GM12878 (cell line): ENCODE measurements at regions not wholly inside any gene's neighbourhood (a gene's known extent, or its start where the extent isn't known, plus 50 kb on each side); places are given as distances from the start of the nearest gene placed in this dataset.

Experiments used
- ATAC-seq: fragments of 200-7000 bp; cut with Tn5 transposase; 3 replicates; pipeline ENCODE4 v1.9.1; 2020; ENCODE audit warnings: mild to moderate bottlenecking, moderate library complexity
- BruUV-seq: library from RNA; stranded (reverse); fragments of 400-500 nt; replicated peaks from 2 replicates; lab custom pipeline; 2021; lab: Mats Ljungman, UMichigan
- CTCF ChIA-PET: fragments of 300-600 bp; sonication (Branson Sonifier 250); formaldehyde crosslinking; extraction: SDS; loops from one replicate; lab custom pipeline; 2021; ENCODE audit warnings: inconsistent platforms; lab: Yijun Ruan, JAX
- POLR2A ChIA-PET: fragments of 350-600 bp; formaldehyde crosslinking; extraction: SDS; loops from one replicate; lab custom pipeline; 2021; ENCODE audit warnings: inconsistent platforms; lab: Charles Lee
- RAD21 ChIA-PET: fragments of 300-600 bp; sonication (Branson Sonifier 250); formaldehyde crosslinking; loops from one replicate; lab custom pipeline; 2023; ENCODE audit warnings: antibody characterized with exemption; ENCODE audit not compliant: unreplicated experiment; lab: Charles Lee
- SMC1A ChIA-PET: fragments of 300-600 bp; sonication (Branson Sonifier 250); formaldehyde crosslinking; loops from one replicate; lab custom pipeline; 2023; ENCODE audit not compliant: unreplicated experiment, uncharacterized antibody; lab: Charles Lee
- DNase-seq: peaks from one replicate; pipeline ENCODE4 v3.0.0-alpha.2; 2011; ENCODE audit warnings: low read depth, low spot score
- FAIRE-seq: peaks from 3 replicates; lab custom pipeline; 2011; peaks lifted over from hg19 to GRCh38; lab: Jason Lieb, UNC
- H2AFZ ChIP-seq: 2 replicates; pipeline ENCODE4 v1.6.0; 2011; ENCODE audit warnings: low read depth, low read length, control low read depth; ENCODE audit not compliant: control insufficient read depth
- H3K27ac ChIP-seq: 2 replicates; pipeline ENCODE4 v1.5.1; 2011; ENCODE audit warnings: control low read depth; ENCODE audit not compliant: control insufficient read depth, insufficient read depth
- H3K27me3 ChIP-seq, 2 experiments: replicated peaks in 1 of 2; 2 replicates each; pipeline versions ENCODE4 v1.6.0 to v1.6.1; 2011; ENCODE audit warnings: low read length in 1 of 2; ENCODE audit not compliant: control insufficient read depth in 2 of 2, insufficient read depth in 2 of 2
- H3K36me3 ChIP-seq, 2 experiments: 2 replicates each; pipeline ENCODE4 v1.5.1; 2011; ENCODE audit warnings: low read length in 1 of 2; ENCODE audit not compliant: control insufficient read depth in 2 of 2, insufficient read depth in 2 of 2
- H3K4me1 ChIP-seq: 2 replicates; pipeline ENCODE4 v1.6.1; 2011; ENCODE audit warnings: mild to moderate bottlenecking, low read length, moderate library complexity, mixed read lengths; ENCODE audit not compliant: control insufficient read depth, insufficient read depth
- H3K4me2 ChIP-seq: 2 replicates; pipeline ENCODE4 v1.6.0; 2011; ENCODE audit warnings: control low read depth; ENCODE audit not compliant: control insufficient read depth, insufficient read depth
- H3K4me3 ChIP-seq: fragments of 200-600 bp; sonication (generic); 2 replicates; pipeline ENCODE4 v1.5.1; 2016
- H3K79me2 ChIP-seq: 2 replicates; pipeline ENCODE4 v1.6.0; 2011; ENCODE audit warnings: low read length; ENCODE audit not compliant: control insufficient read depth, insufficient read depth
- H3K9ac ChIP-seq: 2 replicates; pipeline ENCODE4 v1.8.0; 2011; ENCODE audit warnings: low read length, control low read depth, mixed read lengths; ENCODE audit not compliant: control insufficient read depth, insufficient read depth
- H3K9me3 ChIP-seq: replicated peaks from 3 replicates; pipeline ENCODE4 v1.5.1; 2011; ENCODE audit warnings: mild to moderate bottlenecking, low read length; ENCODE audit not compliant: control insufficient read depth, insufficient read depth
- H4K20me1 ChIP-seq: 2 replicates; pipeline ENCODE4 v1.6.0; 2011; ENCODE audit not compliant: control insufficient read depth, insufficient read depth
- CREB1 ChIP-seq: IDR thresholded peaks from 2 replicates; pipeline ENCODE4 v1.6.1; 2012; ENCODE audit warnings: low read depth, mild to moderate bottlenecking, inconsistent platforms
- EZH2 ChIP-seq: IDR thresholded peaks from 2 replicates; pipeline ENCODE4 v1.6.1; 2012; ENCODE audit warnings: low read depth, mild to moderate bottlenecking, control low read depth, inconsistent platforms, low read length, borderline replicate concordance; ENCODE audit not compliant: control insufficient read depth
- FOXM1 ChIP-seq: IDR thresholded peaks from 2 replicates; pipeline ENCODE4 v1.6.1; 2012; ENCODE audit warnings: low read depth, mild to moderate bottlenecking, inconsistent platforms, low read length, moderate library complexity
- GABPA ChIP-seq: IDR thresholded peaks from 2 replicates; pipeline ENCODE4 v1.6.1; 2014; ENCODE audit warnings: antibody characterized with exemption, low read depth, mild to moderate bottlenecking, inconsistent platforms
- MYC ChIP-seq: IDR thresholded peaks from 2 replicates; pipeline ENCODE4 v1.6.1; 2011; ENCODE audit warnings: mild to moderate bottlenecking, low read length, moderate library complexity, inconsistent platforms; ENCODE audit not compliant: insufficient read depth, insufficient replicate concordance, insufficient read length, severe bottlenecking
- NFYA ChIP-seq: IDR thresholded peaks from 2 replicates; pipeline ENCODE4 v1.6.1; 2011; ENCODE audit warnings: low read depth, mild to moderate bottlenecking, low read length, improper control_type of control experiment, borderline replicate concordance
- PAX8 ChIP-seq: fragments of 450-650 bp; IDR thresholded peaks from 2 replicates; pipeline ENCODE4 v1.6.1; 2017; ENCODE audit warnings: mild to moderate bottlenecking, moderate library complexity
- RAD51 ChIP-seq: fragments of 450-650 bp; IDR thresholded peaks from 2 replicates; pipeline ENCODE4 v1.6.1; 2016; ENCODE audit warnings: moderate library complexity, mild to moderate bottlenecking, inconsistent platforms
- SUZ12 ChIP-seq: fragments of 200-600 bp; sonication (generic); IDR thresholded peaks from one replicate; pipeline ENCODE4 v1.6.1; 2018; ENCODE audit warnings: antibody characterized with exemption, mild to moderate bottlenecking; ENCODE audit not compliant: unreplicated experiment
- TCF3 ChIP-seq: IDR thresholded peaks from 2 replicates; pipeline ENCODE4 v1.6.1; 2012; ENCODE audit warnings: low read depth, mild to moderate bottlenecking, low read length, borderline replicate concordance; ENCODE audit not compliant: insufficient read depth
- ZNF217 ChIP-seq: fragments of 450-650 bp; IDR thresholded peaks from 2 replicates; pipeline ENCODE4 v1.6.1; 2017; ENCODE audit warnings: antibody characterized with exemption, mild to moderate bottlenecking
- WGBS: methylation state at CpG from one replicate; pipeline ENCODE4 v1.1.6; 2016; ENCODE audit warnings: low lambda C conversion rate; ENCODE audit not compliant: insufficient replicate concordance, insufficient coverage; ENCODE audit errors: missing lambda C conversion rate; 5-methylcytosine and 5-hydroxymethylcytosine counted together
- in situ Hi-C: fragments of 300-500 bp; cut with MboI; formaldehyde crosslinking; loops from 9 replicates; pipeline ENCODE4 v1.14.3; 2018; ENCODE audit warnings: mixed read lengths
- intact Hi-C: fragments of 100-400 bp; cut with micrococcal nuclease; formaldehyde crosslinking; loops from one replicate; pipeline ENCODE4 v1.14.2; 2022; ENCODE audit not compliant: unreplicated experiment
- TF ChIP-seq, protein P1 (sequence below): fragments of 450-650 bp; IDR thresholded peaks from 2 replicates; pipeline ENCODE4 v1.6.1; 2017; ENCODE audit warnings: borderline replicate concordance
- TF ChIP-seq, protein P2 (sequence below): IDR thresholded peaks from 2 replicates; pipeline ENCODE4 v1.6.1; 2012; ENCODE audit warnings: mild to moderate bottlenecking, low read depth, low read length
- TF ChIP-seq, protein P3 (sequence below): fragments of 450-650 bp; IDR thresholded peaks from 2 replicates; pipeline ENCODE4 v1.6.1; 2017; ENCODE audit warnings: mild to moderate bottlenecking, moderate library complexity
- TF ChIP-seq, protein P4 (sequence below): IDR thresholded peaks from 2 replicates; pipeline ENCODE4 v1.6.1; 2011; ENCODE audit warnings: low read depth, low read length, improper control_type of control experiment, borderline replicate concordance

DNA sequence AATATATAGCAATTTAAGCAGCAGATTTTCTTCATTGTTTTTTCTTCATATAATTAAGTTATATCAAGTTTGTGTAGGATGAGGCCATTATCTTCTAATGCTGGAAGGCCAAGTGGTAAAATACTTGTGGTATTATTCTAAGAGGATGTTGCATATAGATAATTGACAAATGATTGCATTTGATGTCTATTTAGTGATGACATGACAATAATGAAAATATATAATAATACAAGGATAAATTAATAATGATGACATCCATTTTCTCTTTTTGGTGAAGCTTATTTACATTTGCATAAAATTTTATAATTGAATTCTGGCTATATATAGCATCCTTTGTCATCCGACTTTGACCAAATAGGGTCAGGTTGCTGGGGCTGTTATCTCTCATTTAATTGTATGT is 195.4 kb upstream of the KCNJ16 start:
- ATAC-seq = no peak
- Histone ChIP-seq H3K4me3 (no peak overlapping the region), H3K9me3 (no peaks in the 10 kb centered on the region), H3K9ac (no peak overlapping the region), H3K79me2 (no peaks in the 10 kb centered on the region), H3K36me3 (no peaks in the 10 kb centered on the region), H2AFZ (no peak overlapping the region), H3K27ac (no peak overlapping the region), H3K4me1 (no peaks in the 10 kb centered on the region), H3K27me3 (no peaks in the 10 kb centered on the region), H4K20me1 (no peaks in the 10 kb centered on the region), H3K4me2 (no peak overlapping the region)
- CTCF ChIA-PET = interaction anchor here (0.9 kb wide), 1 partner anchor 273 kb away, joined by 3 read pairs; no protein-coding TSS in a partner anchor
- WGBS = 0% methylated on average over 1 of the region's 1 CpG
- intact Hi-C loops = no loop called here
- SMC1A ChIA-PET = no interaction called here
- BruUV-seq = no TSS peak
- in situ Hi-C loops = no loop called here
- no peak for FAIRE-seq
- POLR2A ChIA-PET = no interaction called here
- RAD21 ChIA-PET = no interaction called here
- no peak for DNase-seq
- no peak for TF ChIP-seq NFYA
- no peak for TF ChIP-seq FOXM1
- TF ChIP-seq, protein P1, sequence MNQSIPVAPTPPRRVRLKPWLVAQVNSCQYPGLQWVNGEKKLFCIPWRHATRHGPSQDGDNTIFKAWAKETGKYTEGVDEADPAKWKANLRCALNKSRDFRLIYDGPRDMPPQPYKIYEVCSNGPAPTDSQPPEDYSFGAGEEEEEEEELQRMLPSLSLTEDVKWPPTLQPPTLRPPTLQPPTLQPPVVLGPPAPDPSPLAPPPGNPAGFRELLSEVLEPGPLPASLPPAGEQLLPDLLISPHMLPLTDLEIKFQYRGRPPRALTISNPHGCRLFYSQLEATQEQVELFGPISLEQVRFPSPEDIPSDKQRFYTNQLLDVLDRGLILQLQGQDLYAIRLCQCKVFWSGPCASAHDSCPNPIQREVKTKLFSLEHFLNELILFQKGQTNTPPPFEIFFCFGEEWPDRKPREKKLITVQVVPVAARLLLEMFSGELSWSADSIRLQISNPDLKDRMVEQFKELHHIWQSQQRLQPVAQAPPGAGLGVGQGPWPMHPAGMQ = no peak
- TF ChIP-seq MYC = no peak
- TF ChIP-seq, protein P2, sequence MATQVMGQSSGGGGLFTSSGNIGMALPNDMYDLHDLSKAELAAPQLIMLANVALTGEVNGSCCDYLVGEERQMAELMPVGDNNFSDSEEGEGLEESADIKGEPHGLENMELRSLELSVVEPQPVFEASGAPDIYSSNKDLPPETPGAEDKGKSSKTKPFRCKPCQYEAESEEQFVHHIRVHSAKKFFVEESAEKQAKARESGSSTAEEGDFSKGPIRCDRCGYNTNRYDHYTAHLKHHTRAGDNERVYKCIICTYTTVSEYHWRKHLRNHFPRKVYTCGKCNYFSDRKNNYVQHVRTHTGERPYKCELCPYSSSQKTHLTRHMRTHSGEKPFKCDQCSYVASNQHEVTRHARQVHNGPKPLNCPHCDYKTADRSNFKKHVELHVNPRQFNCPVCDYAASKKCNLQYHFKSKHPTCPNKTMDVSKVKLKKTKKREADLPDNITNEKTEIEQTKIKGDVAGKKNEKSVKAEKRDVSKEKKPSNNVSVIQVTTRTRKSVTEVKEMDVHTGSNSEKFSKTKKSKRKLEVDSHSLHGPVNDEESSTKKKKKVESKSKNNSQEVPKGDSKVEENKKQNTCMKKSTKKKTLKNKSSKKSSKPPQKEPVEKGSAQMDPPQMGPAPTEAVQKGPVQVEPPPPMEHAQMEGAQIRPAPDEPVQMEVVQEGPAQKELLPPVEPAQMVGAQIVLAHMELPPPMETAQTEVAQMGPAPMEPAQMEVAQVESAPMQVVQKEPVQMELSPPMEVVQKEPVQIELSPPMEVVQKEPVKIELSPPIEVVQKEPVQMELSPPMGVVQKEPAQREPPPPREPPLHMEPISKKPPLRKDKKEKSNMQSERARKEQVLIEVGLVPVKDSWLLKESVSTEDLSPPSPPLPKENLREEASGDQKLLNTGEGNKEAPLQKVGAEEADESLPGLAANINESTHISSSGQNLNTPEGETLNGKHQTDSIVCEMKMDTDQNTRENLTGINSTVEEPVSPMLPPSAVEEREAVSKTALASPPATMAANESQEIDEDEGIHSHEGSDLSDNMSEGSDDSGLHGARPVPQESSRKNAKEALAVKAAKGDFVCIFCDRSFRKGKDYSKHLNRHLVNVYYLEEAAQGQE = no peak
- no peak for TF ChIP-seq TCF3
- TF ChIP-seq RAD51 = no peak
- TF ChIP-seq ZNF217 = no peak
- TF ChIP-seq CREB1 = no peak
- TF ChIP-seq SUZ12 = no peak
- TF ChIP-seq GABPA = no peak
- TF ChIP-seq EZH2 = no peak
- no peak for TF ChIP-seq PAX8
- TF ChIP-seq, protein P3, sequence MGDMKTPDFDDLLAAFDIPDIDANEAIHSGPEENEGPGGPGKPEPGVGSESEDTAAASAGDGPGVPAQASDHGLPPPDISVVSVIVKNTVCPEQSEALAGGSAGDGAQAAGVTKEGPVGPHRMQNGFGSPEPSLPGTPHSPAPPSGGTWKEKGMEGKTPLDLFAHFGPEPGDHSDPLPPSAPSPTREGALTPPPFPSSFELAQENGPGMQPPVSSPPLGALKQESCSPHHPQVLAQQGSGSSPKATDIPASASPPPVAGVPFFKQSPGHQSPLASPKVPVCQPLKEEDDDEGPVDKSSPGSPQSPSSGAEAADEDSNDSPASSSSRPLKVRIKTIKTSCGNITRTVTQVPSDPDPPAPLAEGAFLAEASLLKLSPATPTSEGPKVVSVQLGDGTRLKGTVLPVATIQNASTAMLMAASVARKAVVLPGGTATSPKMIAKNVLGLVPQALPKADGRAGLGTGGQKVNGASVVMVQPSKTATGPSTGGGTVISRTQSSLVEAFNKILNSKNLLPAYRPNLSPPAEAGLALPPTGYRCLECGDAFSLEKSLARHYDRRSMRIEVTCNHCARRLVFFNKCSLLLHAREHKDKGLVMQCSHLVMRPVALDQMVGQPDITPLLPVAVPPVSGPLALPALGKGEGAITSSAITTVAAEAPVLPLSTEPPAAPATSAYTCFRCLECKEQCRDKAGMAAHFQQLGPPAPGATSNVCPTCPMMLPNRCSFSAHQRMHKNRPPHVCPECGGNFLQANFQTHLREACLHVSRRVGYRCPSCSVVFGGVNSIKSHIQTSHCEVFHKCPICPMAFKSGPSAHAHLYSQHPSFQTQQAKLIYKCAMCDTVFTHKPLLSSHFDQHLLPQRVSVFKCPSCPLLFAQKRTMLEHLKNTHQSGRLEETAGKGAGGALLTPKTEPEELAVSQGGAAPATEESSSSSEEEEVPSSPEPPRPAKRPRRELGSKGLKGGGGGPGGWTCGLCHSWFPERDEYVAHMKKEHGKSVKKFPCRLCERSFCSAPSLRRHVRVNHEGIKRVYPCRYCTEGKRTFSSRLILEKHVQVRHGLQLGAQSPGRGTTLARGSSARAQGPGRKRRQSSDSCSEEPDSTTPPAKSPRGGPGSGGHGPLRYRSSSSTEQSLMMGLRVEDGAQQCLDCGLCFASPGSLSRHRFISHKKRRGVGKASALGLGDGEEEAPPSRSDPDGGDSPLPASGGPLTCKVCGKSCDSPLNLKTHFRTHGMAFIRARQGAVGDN = no peak
- TF ChIP-seq, protein P4, sequence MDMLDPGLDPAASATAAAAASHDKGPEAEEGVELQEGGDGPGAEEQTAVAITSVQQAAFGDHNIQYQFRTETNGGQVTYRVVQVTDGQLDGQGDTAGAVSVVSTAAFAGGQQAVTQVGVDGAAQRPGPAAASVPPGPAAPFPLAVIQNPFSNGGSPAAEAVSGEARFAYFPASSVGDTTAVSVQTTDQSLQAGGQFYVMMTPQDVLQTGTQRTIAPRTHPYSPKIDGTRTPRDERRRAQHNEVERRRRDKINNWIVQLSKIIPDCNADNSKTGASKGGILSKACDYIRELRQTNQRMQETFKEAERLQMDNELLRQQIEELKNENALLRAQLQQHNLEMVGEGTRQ = no peak
